HG02588 (cell line): ENCODE measurements at regions not wholly inside any gene's neighbourhood (a gene's known extent, or its start where the extent isn't known, plus 50 kb on each side); places are given as distances from the start of the nearest gene placed in this dataset.
"Not testable (repeated sequence)": the region's sequence is repeated elsewhere in the genome, so short reads cannot be mapped to it uniquely, and the experiment has no call there.

ENCODE experiments used
- ATAC-seq: cut with Tn5 transposase; IDR thresholded peaks from one replicate; pipeline ENCODE4 v1.9.1; 2021; ENCODE audit warnings: mild to moderate bottlenecking, moderate library complexity; ENCODE audit not compliant: unreplicated experiment

DNA sequence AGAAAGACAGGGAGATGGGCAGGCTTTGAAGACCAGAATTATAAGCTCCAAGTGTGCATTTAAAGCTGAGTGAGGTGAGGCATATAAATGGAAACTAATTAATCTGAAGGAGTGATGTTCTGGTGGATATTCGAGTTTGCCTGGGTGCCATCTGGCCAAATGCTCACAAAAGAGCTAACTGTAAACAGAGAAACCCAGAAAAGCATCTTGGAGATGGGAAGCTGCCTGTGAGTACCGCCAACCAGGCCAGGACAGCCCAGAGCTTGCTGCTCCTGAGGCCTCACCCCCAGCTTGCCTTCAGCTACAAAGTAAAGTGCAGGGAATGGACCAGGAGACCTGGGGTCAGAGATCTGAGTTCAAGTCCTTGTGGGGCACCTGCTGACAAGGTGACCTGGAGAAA, 446.1 kb upstream of the MYT1L start:
- ATAC-seq = no peak

DNA sequence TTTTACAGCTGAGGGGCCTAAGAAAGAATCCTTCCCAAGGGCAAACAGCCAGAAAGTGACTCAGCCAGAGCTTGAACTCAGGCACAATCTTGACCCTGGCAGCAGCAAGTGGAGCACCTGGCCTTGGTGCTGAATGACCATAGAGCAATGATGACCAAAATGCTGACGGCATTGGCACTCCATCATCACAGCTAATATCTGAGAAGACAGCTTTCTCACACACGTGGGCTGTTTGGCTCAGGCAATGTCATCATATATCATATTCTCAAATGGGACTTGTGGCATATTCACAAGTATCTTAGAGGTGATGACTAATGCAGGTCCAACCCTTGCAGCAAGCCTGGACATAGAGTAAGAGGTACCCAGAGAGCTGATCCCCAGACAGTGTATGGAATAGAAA, 443.9 kb upstream of the MYT1L start:
- ATAC-seq = no peak

DNA sequence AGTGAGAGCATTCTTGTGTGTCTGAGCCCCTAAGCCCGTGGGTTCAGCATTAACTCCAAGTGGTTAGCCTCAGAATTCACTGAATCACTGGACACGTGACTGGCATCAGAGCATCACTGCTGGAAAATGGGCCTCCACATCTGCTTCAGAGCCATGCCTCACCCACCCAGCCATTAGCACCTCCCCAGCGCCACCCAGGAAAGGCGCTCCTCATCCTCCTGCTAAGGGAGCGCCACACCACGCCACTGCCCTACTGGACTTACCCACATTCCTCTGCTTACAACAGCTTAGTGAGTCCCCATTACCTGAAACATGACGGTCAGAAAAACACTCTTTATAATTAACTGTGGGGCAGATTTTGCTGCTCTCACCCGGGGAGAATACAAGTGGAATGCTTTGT, 442.6 kb upstream of the MYT1L start:
- ATAC-seq = no peak

DNA sequence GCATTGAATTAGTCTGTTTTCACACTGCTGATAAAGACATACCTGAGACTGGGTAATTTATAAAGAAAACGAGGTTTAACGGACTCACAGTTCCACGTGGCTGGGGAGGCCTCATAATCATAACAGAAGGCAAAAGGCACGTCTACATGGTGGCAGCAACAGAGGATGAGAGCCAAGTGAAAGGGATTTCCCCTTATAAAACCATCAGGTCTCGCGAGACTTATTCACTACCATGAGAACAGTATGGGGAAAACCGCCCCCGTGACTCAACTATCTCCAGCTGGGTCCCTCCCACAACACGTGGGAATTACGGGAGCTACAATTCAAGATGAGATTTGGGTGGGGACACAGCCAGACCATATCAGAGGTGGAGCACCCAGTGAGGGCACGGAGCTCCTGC, 442.0 kb upstream of the MYT1L start:
- ATAC-seq = not testable (repeated sequence)

DNA sequence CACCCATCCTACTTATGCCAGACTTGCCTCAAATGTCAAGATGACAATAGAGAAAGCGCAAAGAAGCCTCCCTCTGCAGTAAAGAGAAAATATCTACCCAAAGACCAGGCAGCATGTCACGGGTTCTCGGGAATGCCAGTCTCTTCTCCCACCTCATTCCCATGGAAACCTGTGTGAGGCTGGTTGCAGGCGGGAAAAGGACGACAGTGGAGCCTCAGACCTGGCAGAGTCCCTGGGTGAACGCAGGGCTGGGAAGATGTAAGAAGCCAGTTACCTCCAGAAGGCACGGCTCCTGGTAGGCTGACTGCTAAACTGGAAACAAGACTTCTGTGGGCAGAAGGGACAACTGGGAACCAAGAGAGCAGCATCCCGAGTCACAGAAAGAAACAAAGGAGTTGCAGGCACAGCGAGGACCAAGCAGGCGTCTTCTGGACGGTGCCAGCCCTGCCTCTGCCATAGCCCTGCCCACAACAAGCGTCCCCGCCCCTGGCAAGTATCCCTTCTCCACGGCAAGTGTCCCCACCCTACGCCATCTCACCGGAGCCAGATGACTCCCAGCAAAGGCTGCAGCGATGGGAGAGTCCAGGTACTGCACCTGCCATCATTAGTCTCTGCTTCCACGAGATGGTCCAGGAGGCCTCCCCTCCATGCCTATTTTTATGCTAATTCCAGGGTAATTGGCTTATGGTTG, 440.8 kb upstream of the MYT1L start:
- no peak for ATAC-seq

DNA sequence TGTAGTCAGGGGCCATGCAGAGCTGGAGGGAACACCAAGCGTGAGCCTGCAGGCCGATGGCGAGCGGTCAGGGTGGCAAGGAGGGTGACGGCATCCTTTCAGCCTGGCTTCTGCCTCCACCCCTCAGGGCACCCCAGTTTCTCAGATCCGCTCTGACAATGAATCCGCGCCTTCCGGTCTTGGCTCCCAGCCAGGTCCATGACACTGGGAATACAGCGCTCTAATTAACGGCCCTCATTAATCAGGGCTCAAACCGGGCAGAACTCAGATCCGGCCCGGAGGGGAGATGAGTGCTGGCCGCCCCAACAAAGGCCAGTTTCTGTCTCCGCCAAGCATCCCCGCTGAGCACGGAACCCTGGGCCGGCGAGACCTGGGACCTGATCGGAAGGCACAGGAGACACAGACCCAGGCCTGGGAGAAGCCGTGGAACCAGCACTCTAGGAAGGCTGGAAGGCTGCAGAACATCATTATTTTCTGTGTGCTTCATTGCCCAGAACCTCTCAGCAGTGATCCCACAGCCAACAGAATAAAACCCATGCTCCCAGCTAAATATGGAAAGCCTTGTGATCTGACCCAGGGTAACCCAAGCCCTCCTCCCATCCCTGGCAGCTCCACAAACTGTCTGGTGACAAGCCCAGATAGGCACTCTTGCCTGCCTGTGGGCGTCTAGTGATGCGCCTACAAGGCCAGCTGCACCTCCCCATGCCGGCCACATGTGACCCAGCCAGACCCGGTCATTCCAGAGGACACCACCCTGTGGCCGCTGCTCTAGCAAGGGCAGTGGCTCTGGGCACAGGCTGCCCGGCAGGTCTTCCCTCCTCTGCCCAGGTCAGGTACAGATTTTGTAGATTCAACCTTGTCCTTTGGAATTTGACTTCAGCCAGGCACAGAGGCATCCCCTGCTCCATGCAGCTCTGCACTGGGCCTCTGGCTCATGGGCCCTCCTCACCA, 438.7 kb upstream of the MYT1L start:
- ATAC-seq = no peak

DNA sequence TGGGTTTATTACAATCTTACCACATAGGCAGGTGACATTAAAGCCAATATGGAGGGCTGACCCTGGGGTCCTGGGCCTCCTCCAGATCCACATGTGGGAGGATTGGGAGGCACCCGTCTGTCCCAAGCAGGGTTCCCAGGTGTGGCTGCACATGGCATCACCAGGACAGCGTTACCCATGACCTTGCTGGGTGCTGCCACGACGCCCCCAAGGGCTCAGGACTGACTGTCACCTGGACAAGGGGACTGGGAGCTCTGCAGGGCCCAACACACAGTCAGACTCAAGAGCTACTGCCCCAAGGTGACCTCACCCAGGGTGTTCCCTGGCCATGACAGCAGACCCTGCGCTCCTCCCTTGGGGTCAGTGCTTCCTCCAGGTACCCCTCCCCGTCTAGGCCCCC, 437.4 kb upstream of the MYT1L start:
- no peak for ATAC-seq

DNA sequence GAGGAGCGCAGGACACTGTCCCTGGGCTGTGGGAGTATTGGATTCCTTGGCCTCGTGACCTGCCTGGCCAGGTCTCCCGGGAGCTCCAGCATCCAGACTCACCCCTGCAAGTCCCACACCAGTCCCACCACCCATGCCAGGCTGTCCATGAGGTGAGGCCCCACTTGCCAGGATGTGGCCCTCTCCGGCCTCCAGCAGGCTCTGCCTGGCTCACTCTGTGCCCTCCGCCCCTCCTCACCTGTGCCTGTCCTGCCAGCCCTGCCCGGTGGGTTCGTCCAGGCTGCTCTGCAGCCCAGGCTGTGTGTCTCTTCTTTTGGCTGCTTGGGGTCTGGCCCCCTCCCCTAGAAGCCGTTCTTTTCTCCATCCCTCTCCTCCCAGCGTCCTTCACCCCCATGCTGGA, 436.8 kb upstream of the MYT1L start:
- no peak for ATAC-seq

DNA sequence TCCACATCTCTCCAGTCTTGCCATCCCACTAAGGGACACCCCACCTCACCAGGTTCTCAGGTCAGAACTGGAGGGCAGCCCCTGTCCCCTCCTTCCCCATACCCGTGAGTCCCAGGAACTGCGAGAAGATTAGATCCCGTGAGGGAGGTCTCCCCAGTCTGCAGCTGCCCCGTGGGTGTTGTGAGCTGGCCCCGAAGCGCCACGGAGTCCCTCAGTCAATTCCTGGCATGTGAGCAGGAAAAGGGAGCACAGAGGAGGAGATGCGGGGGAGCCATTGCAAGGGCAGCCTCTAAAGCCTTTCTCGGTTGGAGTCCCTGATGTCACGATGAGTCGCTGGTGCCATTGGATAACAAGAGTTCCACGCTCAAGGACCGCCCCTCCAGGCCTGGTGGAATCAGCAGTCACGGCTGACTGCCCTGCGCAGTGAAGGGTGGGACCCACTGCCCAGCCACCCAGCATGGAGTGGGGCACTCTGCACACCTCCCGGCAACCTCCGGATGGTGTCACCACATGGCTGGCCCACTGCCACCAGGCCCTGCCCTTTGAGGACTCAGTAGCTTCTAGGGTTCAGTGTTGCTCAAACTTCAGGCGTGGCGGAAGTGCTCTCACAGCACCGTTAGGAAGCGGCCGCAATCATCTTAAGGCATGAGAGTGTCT, 434.9 kb upstream of the MYT1L start:
- no peak for ATAC-seq

DNA sequence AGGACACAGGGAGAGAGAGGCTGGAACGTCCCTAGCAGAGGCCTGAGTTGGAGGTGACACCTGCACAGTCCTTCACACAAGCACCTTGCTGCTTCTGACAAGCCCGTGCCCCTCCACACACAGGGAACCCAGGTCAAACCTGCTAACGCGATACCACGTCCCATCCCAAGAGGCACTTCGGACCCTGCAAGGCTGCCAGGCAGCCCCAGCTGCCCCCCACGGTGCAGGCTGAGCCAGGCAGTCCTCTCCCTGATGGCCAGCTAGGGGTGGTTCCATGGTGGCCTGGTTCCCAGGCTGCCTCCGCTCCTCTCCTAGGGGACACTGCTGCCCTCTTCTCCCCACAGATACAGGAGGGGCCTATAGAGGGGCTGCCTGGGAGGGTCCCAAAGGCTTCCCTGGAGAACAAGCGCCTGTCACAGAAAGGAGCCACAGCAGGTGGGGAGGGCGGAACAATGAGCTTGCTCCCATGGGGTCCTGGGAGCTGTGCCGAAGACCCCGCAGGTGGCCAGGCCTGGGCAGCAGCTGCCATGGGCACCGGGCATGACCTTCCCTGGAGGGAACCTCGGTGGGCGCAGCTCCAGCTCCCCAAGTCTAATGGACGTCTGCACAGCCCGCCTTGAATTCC, 434.2 kb upstream of the MYT1L start:
- no peak for ATAC-seq

DNA sequence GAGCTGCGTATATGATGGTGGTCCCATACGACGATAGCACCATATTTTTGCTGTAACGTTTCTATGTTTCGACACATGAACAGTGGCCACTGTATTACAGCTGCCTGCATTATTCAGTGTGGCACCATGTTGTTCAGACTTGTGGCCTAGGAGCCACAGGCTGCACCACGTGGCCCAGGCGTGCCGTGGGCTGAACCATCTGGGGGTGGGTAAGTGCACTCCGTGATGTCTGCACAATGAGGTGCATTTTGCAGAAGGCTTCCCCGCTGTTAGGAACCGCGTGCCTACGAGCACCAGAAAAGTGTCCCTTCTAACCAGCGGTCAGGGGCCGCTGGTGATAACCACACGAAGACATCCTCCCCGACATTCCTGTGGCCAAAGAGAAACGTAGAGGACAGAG, 433.7 kb upstream of the MYT1L start:
- ATAC-seq = no peak

DNA sequence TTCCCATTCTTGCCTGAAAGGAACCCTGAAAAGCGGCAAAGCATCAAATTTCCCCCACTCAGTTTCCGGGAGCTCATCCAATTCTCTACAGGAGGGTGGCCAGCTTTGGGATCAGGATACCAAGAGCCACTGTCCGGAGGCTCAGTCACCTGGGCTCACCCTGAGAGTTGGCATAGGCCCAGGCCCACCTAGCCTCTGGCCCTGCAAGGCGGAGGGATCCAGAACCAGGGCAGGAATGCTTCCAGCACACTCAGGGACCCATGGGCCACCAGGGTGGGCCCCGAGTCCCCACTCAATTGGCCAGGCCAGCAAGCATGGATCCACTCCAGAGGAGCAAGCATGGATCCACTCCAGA, 432.9 kb upstream of the MYT1L start:
- ATAC-seq = no peak

DNA sequence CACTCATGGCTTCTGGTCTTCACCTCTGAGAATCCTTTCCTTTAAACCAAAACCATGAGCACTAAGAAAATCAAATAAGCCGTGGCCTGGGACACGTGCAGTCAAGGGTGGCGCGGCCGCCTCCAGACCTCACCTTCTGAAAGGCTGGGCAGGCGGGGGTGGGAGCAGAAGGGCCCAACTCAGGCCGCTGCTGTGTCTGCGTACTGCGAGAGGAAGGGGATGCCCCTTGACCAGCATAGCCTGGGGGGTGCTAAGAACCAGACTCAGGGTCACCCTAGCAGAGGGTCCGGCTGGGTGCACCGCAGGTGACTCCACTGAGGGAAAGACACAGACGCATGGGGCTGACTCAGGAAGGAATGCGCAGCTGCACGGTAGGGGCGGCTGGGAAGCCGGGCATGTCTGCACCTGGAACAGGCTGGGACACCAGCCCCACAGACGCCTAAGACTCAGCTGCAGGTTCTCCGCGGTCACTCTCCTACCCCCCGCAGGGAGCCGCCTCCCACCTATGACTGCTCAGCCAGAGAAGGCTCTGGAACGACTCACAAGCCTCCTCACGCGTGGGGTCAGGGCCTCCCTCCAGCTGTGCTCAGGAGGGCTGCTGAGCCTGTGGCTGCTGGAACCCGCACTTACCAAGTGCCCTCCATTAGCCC, 432.4 kb upstream of the MYT1L start:
- ATAC-seq = no peak

DNA sequence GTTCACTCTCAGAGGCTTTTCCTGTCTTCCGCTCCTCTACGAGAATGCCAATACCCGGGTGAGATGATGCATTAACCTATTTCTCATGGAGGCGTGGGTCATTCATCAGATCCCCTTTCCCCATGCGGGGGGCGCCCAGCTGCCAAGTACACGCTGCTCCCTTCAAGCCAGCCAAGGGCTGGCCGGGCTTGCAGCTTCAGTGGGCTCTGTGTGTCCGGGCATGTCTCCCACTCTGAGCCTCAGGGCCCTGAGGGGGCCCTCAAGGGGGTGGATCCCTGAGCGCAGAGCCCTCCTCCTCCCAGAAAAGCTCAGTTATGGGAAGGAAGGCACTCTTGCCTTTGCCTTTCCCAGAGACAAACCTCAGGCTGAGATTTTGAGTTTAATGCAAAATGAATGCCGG, 431.8 kb upstream of the MYT1L start:
- ATAC-seq = no peak

DNA sequence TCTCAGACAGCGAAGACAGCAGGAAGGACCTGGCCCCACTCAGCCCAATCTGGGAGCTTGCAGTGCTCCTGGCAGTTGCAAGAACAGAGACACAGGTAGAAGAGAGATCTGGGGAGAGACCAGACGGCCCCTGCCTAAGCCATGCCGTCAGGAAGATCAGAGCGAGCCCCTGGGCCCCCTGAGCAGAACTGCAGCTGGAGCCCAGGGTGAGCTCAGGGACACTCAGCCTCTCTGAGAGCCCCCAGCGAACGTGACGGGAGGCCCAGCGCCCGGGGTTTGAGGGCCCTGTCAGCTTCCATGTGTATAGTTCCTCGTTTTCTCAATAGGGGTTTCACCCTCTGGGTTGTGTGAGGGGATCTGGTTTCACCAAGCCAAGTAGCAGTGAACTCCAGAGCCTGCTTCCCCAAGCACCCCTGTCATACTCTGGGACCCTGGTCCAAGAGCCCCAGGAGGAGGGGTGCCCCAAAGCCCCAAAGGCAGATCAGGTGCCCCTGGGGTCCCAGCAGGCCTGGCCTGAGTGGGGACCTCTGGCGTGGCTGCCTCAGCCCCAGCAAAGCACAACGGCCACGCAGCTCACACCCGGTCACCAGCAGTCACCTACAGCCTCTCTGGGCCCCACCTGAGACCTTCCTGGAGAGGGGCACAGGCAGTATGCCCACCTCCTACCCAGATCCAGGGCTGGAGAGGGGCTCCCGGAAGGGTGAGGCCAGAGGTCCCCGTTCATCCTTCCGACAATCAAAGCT, 431.3 kb upstream of the MYT1L start:
- ATAC-seq = no peak

DNA sequence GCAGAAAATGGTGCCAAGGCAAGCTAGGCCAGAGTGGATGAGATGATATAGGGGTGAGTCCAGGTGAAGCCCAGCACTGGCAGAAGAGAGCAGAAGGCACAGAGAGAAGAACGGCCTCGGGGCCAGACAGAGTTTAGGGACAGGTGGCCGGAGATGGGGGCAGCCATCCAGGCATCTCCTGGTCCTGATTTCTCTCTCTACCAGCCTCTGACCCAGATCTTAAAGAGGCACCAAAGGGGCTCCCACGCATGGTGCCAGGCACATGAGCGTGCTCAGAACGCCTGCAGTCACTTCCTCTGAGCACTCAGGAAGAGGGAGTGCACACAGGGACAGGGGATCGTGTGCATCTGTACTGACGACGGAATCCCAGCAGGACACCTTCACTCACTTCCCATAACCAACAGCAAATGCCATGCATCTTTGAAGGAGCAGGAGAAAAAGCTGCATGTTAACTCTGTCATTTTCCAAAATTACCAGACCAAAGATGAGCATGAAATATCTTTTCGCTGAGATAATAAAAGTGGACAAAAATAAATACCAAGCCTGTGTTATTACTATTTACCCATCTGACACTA, 427.8 kb upstream of the MYT1L start:
- no peak for ATAC-seq

DNA sequence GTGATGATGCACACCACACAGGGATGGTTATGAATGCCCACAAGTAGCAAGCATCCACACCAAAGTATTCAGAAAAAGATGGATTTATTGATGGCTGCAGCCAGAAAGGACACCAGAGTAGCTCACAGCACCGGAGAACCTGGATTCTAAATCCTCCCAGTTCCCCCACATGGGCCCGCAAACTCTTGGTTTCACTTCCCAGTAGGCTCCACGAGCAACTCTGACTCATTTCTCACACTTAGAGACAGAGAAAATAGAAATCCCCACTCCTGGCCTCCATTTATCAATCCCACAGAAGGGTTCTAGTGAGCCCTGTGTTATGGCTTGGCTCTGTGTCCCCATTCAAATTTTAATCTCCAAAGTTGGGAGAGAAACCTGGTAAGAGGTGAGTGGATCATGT, 426.7 kb upstream of the MYT1L start:
- no peak for ATAC-seq

DNA sequence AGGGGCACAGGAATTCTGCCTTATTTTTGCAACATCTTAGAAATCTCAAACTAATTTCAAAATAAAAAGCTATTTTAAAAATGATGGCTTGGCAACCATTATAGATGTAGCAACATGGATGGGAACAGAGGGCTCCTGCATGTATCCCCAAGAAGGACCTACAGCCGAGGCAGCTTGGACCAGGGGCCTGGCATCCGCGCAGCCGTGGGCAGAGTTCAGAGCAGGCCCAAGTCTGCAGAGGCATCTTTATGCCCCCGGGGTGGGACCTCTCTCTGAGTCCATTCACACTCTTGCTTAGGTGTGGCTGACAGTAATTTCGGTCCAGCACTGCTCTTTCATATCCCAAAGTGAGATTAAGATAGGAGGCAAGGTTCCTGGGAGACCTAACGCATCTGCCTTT, 425.8 kb upstream of the MYT1L start:
- no peak for ATAC-seq

DNA sequence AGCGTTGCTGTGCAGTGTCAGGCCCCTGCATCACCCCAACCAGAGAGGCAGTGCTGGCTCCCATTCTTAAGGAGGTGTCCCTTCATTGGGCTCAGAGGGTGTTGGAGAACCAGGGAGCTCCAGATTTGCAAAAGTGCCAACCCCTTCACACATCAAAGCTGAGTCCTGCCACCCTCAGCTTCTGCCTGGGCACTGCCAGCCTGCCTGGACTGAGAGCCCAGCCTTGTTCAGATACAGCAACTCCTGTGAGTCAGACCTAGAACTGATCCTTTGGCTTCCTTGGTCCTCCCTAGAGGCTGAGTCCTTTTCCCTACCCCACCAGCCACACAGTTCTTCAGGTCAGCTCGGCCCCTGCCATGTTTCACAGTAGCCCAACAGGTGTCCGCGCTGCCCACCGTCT, 424.9 kb upstream of the MYT1L start:
- ATAC-seq = no peak

DNA sequence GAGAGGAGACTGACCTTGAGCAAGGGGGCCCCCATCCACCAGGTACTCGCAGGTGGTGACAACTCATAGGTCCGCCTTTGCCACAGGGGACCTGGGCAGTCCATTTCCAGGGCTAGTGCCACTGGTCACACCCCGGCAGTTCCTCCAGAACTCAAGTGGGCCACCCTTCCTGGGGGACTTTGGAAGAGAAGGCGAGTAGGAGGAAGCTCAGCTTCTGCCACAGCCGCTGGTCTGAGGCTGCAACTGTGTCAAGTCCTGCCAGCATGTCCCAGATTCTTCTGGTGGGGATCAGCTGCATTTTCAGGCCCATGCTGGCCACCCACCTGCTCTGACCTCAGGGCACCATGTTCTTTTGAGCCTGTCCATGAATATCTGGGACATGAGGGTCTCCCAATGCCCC, 423.9 kb upstream of the MYT1L start:
- ATAC-seq = no peak
